Neural progenitor cell (in vitro differentiated cells): ENCODE measurements at regions not wholly inside any gene's neighbourhood (a gene's known extent, or its start where the extent isn't known, plus 50 kb on each side); places are given as distances from the start of the nearest gene placed in this dataset.
A peak's percentile ranks its signal among the peaks of the same experiment; 100 is the strongest.

Experiments used
- DNase-seq: peaks from one replicate; pipeline ENCODE4 v3.0.0-alpha.2; 2016; ENCODE audit warnings: low spot score
- H2AFZ ChIP-seq: fragments of 200-600 bp; sonication (generic); replicated peaks from 2 replicates; pipeline ENCODE4 v1.6.1; 2016; ENCODE audit warnings: antibody characterized with exemption
- H3F3A ChIP-seq: fragments of 200-600 bp; sonication (generic); 2 replicates; pipeline ENCODE4 v1.6.1; 2016; ENCODE audit warnings: antibody characterized with exemption, low read depth
- H3K27ac ChIP-seq: fragments of 200-600 bp; sonication (generic); 2 replicates; pipeline ENCODE4 v1.5.1; 2016; ENCODE audit warnings: mild to moderate bottlenecking
- H3K27me3 ChIP-seq: fragments of 200-600 bp; sonication (generic); 2 replicates; pipeline ENCODE4 v1.6.1; 2016; ENCODE audit warnings: mild to moderate bottlenecking, moderate library complexity
- H3K36me3 ChIP-seq: fragments of 200-600 bp; sonication (generic); 2 replicates; pipeline ENCODE4 v1.5.1; 2016
- H3K4me1 ChIP-seq: fragments of 200-600 bp; sonication (generic); 2 replicates; pipeline ENCODE4 v1.6.1; 2016; ENCODE audit warnings: mixed run types
- H3K4me2 ChIP-seq: fragments of 200-600 bp; sonication (generic); 2 replicates; pipeline ENCODE4 v1.6.1; 2016
- H3K4me3 ChIP-seq: fragments of 200-600 bp; sonication (generic); 2 replicates; pipeline ENCODE4 v1.5.1; 2016
- H3K79me2 ChIP-seq: fragments of 200-600 bp; sonication (generic); 2 replicates; pipeline ENCODE4 v1.6.1; 2016; ENCODE audit warnings: low read depth
- H3K9ac ChIP-seq: fragments of 200-600 bp; sonication (generic); 2 replicates; pipeline ENCODE4 v1.6.1; 2016
- H3K9me3 ChIP-seq: fragments of 200-600 bp; sonication (generic); 2 replicates; pipeline ENCODE4 v1.5.1; 2016; ENCODE audit warnings: low read depth
- H4K20me1 ChIP-seq: fragments of 200-600 bp; sonication (generic); 2 replicates; pipeline ENCODE4 v1.6.1; 2016; ENCODE audit warnings: low read depth
- H3K27ac Mint-ChIP-seq: 3 replicates; pipeline ENCODE4 v1.8.0; 2021; ENCODE audit warnings: mixed read lengths
- H3K27me3 Mint-ChIP-seq: 2 replicates; pipeline ENCODE4 v1.8.0; 2022; ENCODE audit warnings: low read depth, mild to moderate bottlenecking, inconsistent platforms, moderate library complexity, mixed read lengths; ENCODE audit not compliant: insufficient read depth
- H3K36me3 Mint-ChIP-seq: 3 replicates; pipeline ENCODE4 v1.8.0; 2021; ENCODE audit warnings: mixed read lengths
- H3K4me1 Mint-ChIP-seq: 3 replicates; pipeline ENCODE4 v1.8.0; 2021; ENCODE audit warnings: mixed read lengths
- H3K4me3 Mint-ChIP-seq: 3 replicates; pipeline ENCODE4 v1.8.0; 2021; ENCODE audit warnings: mild to moderate bottlenecking, moderate library complexity, mixed read lengths
- H3K9me3 Mint-ChIP-seq: 3 replicates; pipeline ENCODE4 v1.8.0; 2020; ENCODE audit warnings: mixed read lengths
- EZH2 ChIP-seq: fragments of 200-600 bp; sonication (generic); IDR thresholded peaks from 2 replicates; pipeline ENCODE4 v1.6.1; 2017; ENCODE audit warnings: antibody characterized with exemption, mild to moderate bottlenecking, moderate library complexity
- EZH2phosphoT487 ChIP-seq: fragments of 200-600 bp; sonication (generic); IDR thresholded peaks from 2 replicates; pipeline ENCODE4 v1.6.1; 2017; ENCODE audit warnings: antibody characterized with exemption
- TF ChIP-seq, protein P1 (sequence below): fragments of 200-600 bp; sonication (generic); IDR thresholded peaks from 2 replicates; pipeline ENCODE4 v1.5.1; 2017; ENCODE audit warnings: antibody characterized with exemption, mild to moderate bottlenecking

DNA sequence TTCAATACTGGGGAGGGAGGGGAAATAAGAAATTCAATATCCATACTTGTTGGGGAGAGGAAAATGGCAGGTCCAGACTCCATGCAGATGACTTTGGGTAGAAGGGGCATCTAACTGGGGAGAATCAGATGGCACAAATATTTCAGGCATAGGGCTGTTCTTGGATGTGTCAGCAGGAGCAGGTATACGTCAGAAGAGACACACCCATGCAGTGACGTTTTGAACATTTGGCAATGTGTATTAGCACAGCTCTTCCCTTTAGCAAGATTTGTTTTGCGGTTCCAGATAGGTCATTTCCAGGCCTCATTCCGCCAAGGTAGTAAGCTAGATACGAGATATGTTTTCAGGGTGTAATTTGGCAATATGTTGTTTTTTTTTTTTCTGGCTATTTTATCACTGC, 187.2 kb upstream of the CDH10 start:
- peak overlapping the region; percentile 35 for H2AFZ ChIP-seq
- H3K9ac ChIP-seq: no peak overlapping the region
- no peak overlapping the region for H3K4me3 ChIP-seq
- H3K27me3 ChIP-seq: no peaks in the 10 kb centered on the region
- Mint-ChIP-seq H3K27me3 (no peaks in the 10 kb centered on the region), H3K27ac (no peak overlapping the region), H3K36me3 (no peaks in the 10 kb centered on the region), H3K4me1 (peaks cover 13% of the 10 kb centered on the region), H3K4me3 (no peak overlapping the region), H3K9me3 (peaks cover 2% of the 10 kb centered on the region)
- H3K36me3 ChIP-seq: no peaks in the 10 kb centered on the region
- H3K9me3 ChIP-seq: no peaks in the 10 kb centered on the region
- TF ChIP-seq, protein P1, sequence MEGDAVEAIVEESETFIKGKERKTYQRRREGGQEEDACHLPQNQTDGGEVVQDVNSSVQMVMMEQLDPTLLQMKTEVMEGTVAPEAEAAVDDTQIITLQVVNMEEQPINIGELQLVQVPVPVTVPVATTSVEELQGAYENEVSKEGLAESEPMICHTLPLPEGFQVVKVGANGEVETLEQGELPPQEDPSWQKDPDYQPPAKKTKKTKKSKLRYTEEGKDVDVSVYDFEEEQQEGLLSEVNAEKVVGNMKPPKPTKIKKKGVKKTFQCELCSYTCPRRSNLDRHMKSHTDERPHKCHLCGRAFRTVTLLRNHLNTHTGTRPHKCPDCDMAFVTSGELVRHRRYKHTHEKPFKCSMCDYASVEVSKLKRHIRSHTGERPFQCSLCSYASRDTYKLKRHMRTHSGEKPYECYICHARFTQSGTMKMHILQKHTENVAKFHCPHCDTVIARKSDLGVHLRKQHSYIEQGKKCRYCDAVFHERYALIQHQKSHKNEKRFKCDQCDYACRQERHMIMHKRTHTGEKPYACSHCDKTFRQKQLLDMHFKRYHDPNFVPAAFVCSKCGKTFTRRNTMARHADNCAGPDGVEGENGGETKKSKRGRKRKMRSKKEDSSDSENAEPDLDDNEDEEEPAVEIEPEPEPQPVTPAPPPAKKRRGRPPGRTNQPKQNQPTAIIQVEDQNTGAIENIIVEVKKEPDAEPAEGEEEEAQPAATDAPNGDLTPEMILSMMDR: no peak
- TF ChIP-seq EZH2: no peak
- TF ChIP-seq EZH2phosphoT487: no peak
- no peaks in the 10 kb centered on the region for H3K4me1 ChIP-seq
- H4K20me1 ChIP-seq: no peaks in the 10 kb centered on the region
- H3F3A ChIP-seq: no peaks in the 10 kb centered on the region
- H3K79me2 ChIP-seq: no peaks in the 10 kb centered on the region
- H3K4me2 ChIP-seq: no peak overlapping the region
- H3K27ac ChIP-seq: no peak overlapping the region
- DNase-seq: no peak

DNA sequence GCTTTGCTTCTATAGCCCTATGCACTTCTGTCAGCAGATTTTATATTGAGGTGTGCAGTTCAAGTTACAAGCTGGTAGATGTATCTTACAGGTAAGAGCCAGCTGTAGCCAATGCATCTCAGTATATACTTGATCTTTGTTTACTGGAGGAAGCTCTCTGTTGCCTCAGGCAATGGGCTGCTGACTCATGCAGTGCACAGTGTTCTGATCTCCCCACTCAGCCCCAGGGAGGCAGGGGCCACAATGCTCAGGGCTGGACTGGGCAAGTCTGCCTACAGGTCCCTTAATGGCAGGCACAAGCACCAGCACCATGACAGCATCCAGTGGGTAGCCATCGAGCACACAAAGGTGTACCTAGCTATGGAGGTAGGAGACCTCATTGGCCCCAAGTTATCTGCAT, 178.8 kb upstream of the CDH10 start:
- TF ChIP-seq, protein P1: no peak
- TF ChIP-seq EZH2 (no peak), EZH2phosphoT487 (no peak)
- Histone ChIP-seq H3K79me2 (no peaks in the 10 kb centered on the region), H3K4me1 (no peaks in the 10 kb centered on the region), H4K20me1 (no peaks in the 10 kb centered on the region), H3K27ac (no peak overlapping the region), H3K4me2 (no peak overlapping the region), H3K4me3 (no peak overlapping the region), H3K27me3 (no peaks in the 10 kb centered on the region), H3K9me3 (no peaks in the 10 kb centered on the region), H3K9ac (no peak overlapping the region), H3K36me3 (no peaks in the 10 kb centered on the region), H3F3A (no peaks in the 10 kb centered on the region), H2AFZ (no peak overlapping the region)
- H3K36me3 Mint-ChIP-seq: no peaks in the 10 kb centered on the region
- H3K27me3 Mint-ChIP-seq: no peaks in the 10 kb centered on the region
- H3K9me3 Mint-ChIP-seq: peaks cover 4% of the 10 kb centered on the region
- no peak for DNase-seq
- H3K27ac Mint-ChIP-seq: no peak overlapping the region
- no peaks in the 10 kb centered on the region for H3K4me1 Mint-ChIP-seq
- H3K4me3 Mint-ChIP-seq: no peak overlapping the region

DNA sequence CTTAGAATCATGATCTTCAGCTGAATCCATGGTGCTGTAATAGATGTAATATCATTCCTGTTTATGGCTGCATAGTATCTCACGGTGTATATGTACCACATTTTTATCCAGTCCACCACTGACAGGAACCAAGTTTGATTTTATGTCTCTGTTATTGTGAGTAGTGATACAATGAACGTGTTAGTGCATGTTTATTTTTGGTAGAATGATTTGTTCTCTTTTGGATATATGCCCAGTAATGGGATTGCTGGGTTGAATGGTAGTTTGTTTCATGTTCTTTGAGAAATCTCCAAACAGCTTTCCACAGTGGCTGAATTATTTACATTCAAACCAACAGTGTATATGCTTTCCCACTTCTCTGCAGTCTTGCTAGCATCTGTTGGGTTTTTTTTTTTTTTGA, 175.1 kb upstream of the CDH10 start:
- no peak overlapping the region for H3K4me3 Mint-ChIP-seq

More for the DNA sequence above, 175.1 kb upstream of the CDH10 start:
- Mint-ChIP-seq H3K27ac (no peak overlapping the region), H3K27me3 (no peaks in the 10 kb centered on the region), H3K9me3 (peaks cover 4% of the 10 kb centered on the region), H3K4me1 (no peaks in the 10 kb centered on the region), H3K36me3 (no peaks in the 10 kb centered on the region)
- Histone ChIP-seq H3K9ac (no peak overlapping the region), H3K4me1 (no peaks in the 10 kb centered on the region), H3K36me3 (no peaks in the 10 kb centered on the region), H3F3A (no peaks in the 10 kb centered on the region), H3K27me3 (no peaks in the 10 kb centered on the region), H4K20me1 (no peaks in the 10 kb centered on the region), H3K4me3 (no peak overlapping the region), H3K79me2 (no peaks in the 10 kb centered on the region), H3K9me3 (no peaks in the 10 kb centered on the region), H3K27ac (no peak overlapping the region), H2AFZ (no peak overlapping the region), H3K4me2 (no peak overlapping the region)
- TF ChIP-seq EZH2 (no peak), EZH2phosphoT487 (no peak)
- TF ChIP-seq, protein P1: no peak
- no peak for DNase-seq
